H1 (cell line): ENCODE measurements at regions not wholly inside any gene's neighbourhood (a gene's known extent, or its start where the extent isn't known, plus 50 kb on each side); places are given as distances from the start of the nearest gene placed in this dataset.

Experiments
- CTCF ChIA-PET: fragments of 300-600 bp; sonication (Branson Sonifier 250); formaldehyde crosslinking; loops from one replicate; lab custom pipeline; 2021; ENCODE audit not compliant: partially characterized antibody; lab: Charles Lee
- POLR2A ChIA-PET: fragments of 300-600 bp; sonication (Branson Sonifier 250); formaldehyde crosslinking; loops from one replicate; lab custom pipeline; 2021; ENCODE audit warnings: inconsistent platforms; ENCODE audit not compliant: partially characterized antibody; lab: Charles Lee
- DNase-seq, 2 experiments: peaks; one replicate each; pipeline versions ENCODE4 v3.0.0 to v3.0.0-alpha.2; 2010 to 2022; ENCODE audit warnings: low spot score in 2 of 2, low read depth in 1 of 2, mixed read lengths in 1 of 2
- FAIRE-seq: peaks from 2 replicates; lab custom pipeline; 2011; peaks lifted over from hg19 to GRCh38; lab: Jason Lieb, UNC
- H2AFZ ChIP-seq: 2 replicates; pipeline ENCODE4 v1.8.1; 2012; ENCODE audit warnings: low read length, inconsistent platforms
- H2AK5ac ChIP-seq: 2 replicates; pipeline ENCODE4 v1.6.1; 2013; ENCODE audit warnings: low read depth, low read length
- H2BK120ac ChIP-seq: replicated peaks from 2 replicates; pipeline ENCODE3; 2013; ENCODE audit warnings: low read depth, low read length, inconsistent platforms
- H2BK12ac ChIP-seq: 2 replicates; pipeline ENCODE4 v1.6.1; 2013; ENCODE audit warnings: low read depth, low read length
- H2BK15ac ChIP-seq: 2 replicates; pipeline ENCODE4 v1.6.1; 2013; ENCODE audit warnings: low read length
- H2BK20ac ChIP-seq: 2 replicates; pipeline ENCODE4 v1.6.1; 2013; ENCODE audit warnings: low read length
- H2BK5ac ChIP-seq: 2 replicates; pipeline ENCODE4 v1.6.1; 2013; ENCODE audit warnings: low read depth, low read length
- H3K14ac ChIP-seq: 2 replicates; pipeline ENCODE4 v1.6.1; 2013; ENCODE audit warnings: inconsistent platforms; ENCODE audit not compliant: insufficient read length
- H3K18ac ChIP-seq: 2 replicates; pipeline ENCODE4 v1.6.1; 2013; ENCODE audit warnings: low read length; ENCODE audit errors: extremely low read depth
- H3K23ac ChIP-seq: 2 replicates; pipeline ENCODE4 v1.6.1; 2013; ENCODE audit warnings: inconsistent platforms; ENCODE audit not compliant: insufficient read length
- H3K23me2 ChIP-seq: 2 replicates; pipeline ENCODE4 v1.6.1; 2013; ENCODE audit warnings: low read depth, low read length
- H3K27ac ChIP-seq: 2 replicates; pipeline ENCODE4 v1.6.1; 2011; ENCODE audit warnings: low read depth, low read length, inconsistent platforms
- H3K27me3 ChIP-seq, 4 experiments: replicated peaks in 1 of 4; 1 replicate in 1 of 4; 2 replicates in 3 of 4; pipeline versions ENCODE4 v1.6.1 to v1.8.1; 2011 to 2013; ENCODE audit warnings: low read length in 3 of 4, mild to moderate bottlenecking in 3 of 4, inconsistent platforms in 2 of 4, mixed read lengths in 2 of 4, moderate library complexity in 1 of 4; ENCODE audit not compliant: control insufficient read depth in 3 of 4, insufficient read depth in 3 of 4; ENCODE audit errors: extremely low read depth in 1 of 4
- H3K36me3 ChIP-seq, 4 experiments: 2 replicates each; pipeline versions ENCODE4 v1.6.1 to v1.8.1; 2011 to 2013; ENCODE audit warnings: mild to moderate bottlenecking in 4 of 4, low read length in 3 of 4, moderate library complexity in 2 of 4, control low read depth in 1 of 4, inconsistent platforms in 1 of 4; ENCODE audit not compliant: insufficient read depth in 4 of 4, control insufficient read depth in 2 of 4
- H3K4ac ChIP-seq: replicated peaks from 2 replicates; pipeline ENCODE3; 2013; ENCODE audit warnings: low read length, low read depth, mixed read lengths, inconsistent platforms; ENCODE audit not compliant: insufficient read length
- H3K4me1 ChIP-seq, 4 experiments: replicated peaks in 1 of 4; 1 replicate in 1 of 4; 2 replicates in 3 of 4; pipeline versions ENCODE4 v1.6.1 to v1.8.1; 2011 to 2013; ENCODE audit warnings: low read length in 3 of 4, inconsistent platforms in 2 of 4, mixed read lengths in 1 of 4; ENCODE audit not compliant: insufficient read depth in 4 of 4, control insufficient read depth in 3 of 4
- H3K4me2 ChIP-seq, 2 experiments: 2 replicates each; pipeline versions ENCODE4 v1.6.1 to v1.8.1; 2011 to 2013; ENCODE audit warnings: low read depth in 2 of 2, low read length in 2 of 2, control low read depth in 1 of 2, inconsistent platforms in 1 of 2, mild to moderate bottlenecking in 1 of 2; ENCODE audit not compliant: insufficient read depth in 1 of 2
- H3K4me3 ChIP-seq, 4 experiments: fragments of 200-600, 300-600 bp in 1 of 4; sonication (generic), shearing (Covaris generic), sonication (Bioruptor Twin) in 1 of 4; 2 replicates each; pipeline versions ENCODE4 v1.5.1 to v1.8.1; 2011 to 2016; ENCODE audit warnings: low read length in 4 of 4, low read depth in 3 of 4, control low read depth in 2 of 4, inconsistent platforms in 2 of 4, mild to moderate bottlenecking in 2 of 4, mixed read lengths in 1 of 4, moderate library complexity in 1 of 4; ENCODE audit not compliant: insufficient read depth in 2 of 4; ENCODE audit errors: extremely low read depth in 1 of 4
- H3K56ac ChIP-seq: replicated peaks from 2 replicates; pipeline ENCODE3; 2013; ENCODE audit warnings: low read depth, mild to moderate bottlenecking, mixed read lengths, low read length, inconsistent platforms; ENCODE audit not compliant: insufficient read length
- H3K79me1 ChIP-seq: 2 replicates; pipeline ENCODE4 v1.6.1; 2013; ENCODE audit warnings: low read depth, low read length, control low read depth
- H3K79me2 ChIP-seq, 2 experiments: 2 replicates each; pipeline versions ENCODE4 v1.6.1 to v1.8.1; 2012 to 2013; ENCODE audit warnings: low read length in 2 of 2, mild to moderate bottlenecking in 2 of 2, inconsistent platforms in 1 of 2; ENCODE audit not compliant: insufficient read depth in 2 of 2, control insufficient read depth in 1 of 2
- H3K9ac ChIP-seq, 4 experiments: replicated peaks in 1 of 4; 1 replicate in 1 of 4; 2 replicates in 3 of 4; pipeline versions ENCODE4 v1.6.1 to v1.8.1; 2011 to 2013; ENCODE audit warnings: low read depth in 3 of 4, low read length in 3 of 4, control low read depth in 2 of 4, mild to moderate bottlenecking in 2 of 4, moderate library complexity in 2 of 4, inconsistent platforms in 1 of 4; ENCODE audit errors: extremely low read depth in 1 of 4
- H3K9me3 ChIP-seq, 2 experiments: 2 replicates each; pipeline versions ENCODE4 v1.6.1 to v1.8.1; 2012 to 2013; ENCODE audit warnings: mild to moderate bottlenecking in 2 of 2, moderate library complexity in 2 of 2, control low read depth in 1 of 2, inconsistent platforms in 1 of 2, low read depth in 1 of 2, low read length in 1 of 2, mixed read lengths in 1 of 2; ENCODE audit not compliant: insufficient read depth in 2 of 2
- H4K20me1 ChIP-seq, 2 experiments: replicated peaks in 1 of 2; 2 replicates each; pipeline versions ENCODE3 to v1.8.1; 2011 to 2013; ENCODE audit warnings: inconsistent platforms in 2 of 2, low read length in 2 of 2, mild to moderate bottlenecking in 1 of 2; ENCODE audit not compliant: insufficient read depth in 2 of 2, control insufficient read depth in 1 of 2
- H4K5ac ChIP-seq: 2 replicates; pipeline ENCODE4 v1.6.1; 2013; ENCODE audit warnings: low read length, low read depth, mixed read lengths, inconsistent platforms; ENCODE audit not compliant: insufficient read length
- H4K8ac ChIP-seq: 2 replicates; pipeline ENCODE4 v1.8.0; 2013; ENCODE audit warnings: mild to moderate bottlenecking, moderate library complexity, low read length, inconsistent platforms; ENCODE audit not compliant: insufficient read depth; ENCODE audit errors: extremely low read depth
- H4K91ac ChIP-seq: replicated peaks from 2 replicates; pipeline ENCODE3; 2013; ENCODE audit warnings: low read length, mixed read lengths, inconsistent platforms; ENCODE audit not compliant: insufficient read length
- CEBPB ChIP-seq: IDR thresholded peaks from 2 replicates; pipeline ENCODE4 v1.6.1; 2012; ENCODE audit warnings: low read depth, low read length
- CREB1 ChIP-seq: IDR thresholded peaks from 2 replicates; pipeline ENCODE4 v1.6.1; 2012; ENCODE audit warnings: inconsistent platforms
- CTBP2 ChIP-seq: IDR thresholded peaks from 2 replicates; pipeline ENCODE4 v1.7.0; 2011; ENCODE audit warnings: borderline replicate concordance, mild to moderate bottlenecking, moderate library complexity, mixed read lengths, low read length; ENCODE audit not compliant: insufficient read depth, insufficient read length
- KDM1A ChIP-seq: fragments of 200-600, 300-600 bp; sonication (generic); IDR thresholded peaks from 2 replicates; pipeline ENCODE4 v1.7.1; 2016; ENCODE audit warnings: mild to moderate bottlenecking, low read length, borderline replicate concordance
- KDM4A ChIP-seq: IDR thresholded peaks from one replicate; pipeline ENCODE4 v1.7.1; 2012; ENCODE audit warnings: low read depth, mild to moderate bottlenecking, moderate library complexity, low read length, inconsistent platforms; ENCODE audit not compliant: severe bottlenecking
- MAFK ChIP-seq: IDR thresholded peaks from 2 replicates; pipeline ENCODE4 v1.6.1; 2012; ENCODE audit warnings: low read depth, mild to moderate bottlenecking, improper control_type of control experiment, low read length
- MAX ChIP-seq: IDR thresholded peaks from 2 replicates; pipeline ENCODE4 v1.6.1; 2012; ENCODE audit warnings: inconsistent platforms
- NANOG ChIP-seq: IDR thresholded peaks from 2 replicates; pipeline ENCODE4 v1.6.1; 2011; ENCODE audit warnings: low read length, low read depth, mild to moderate bottlenecking, inconsistent platforms; ENCODE audit not compliant: insufficient read depth, poor library complexity, severe bottlenecking
- RBBP5 ChIP-seq: IDR thresholded peaks from 2 replicates; pipeline ENCODE4 v1.7.1; 2012; ENCODE audit warnings: low read depth, mild to moderate bottlenecking, inconsistent platforms, low read length, moderate library complexity, borderline replicate concordance
- RXRA ChIP-seq: IDR thresholded peaks from 2 replicates; pipeline ENCODE4 v1.6.1; 2011; ENCODE audit warnings: low read depth, mild to moderate bottlenecking, low read length, moderate library complexity; ENCODE audit not compliant: insufficient read depth
- SIN3A ChIP-seq, 2 experiments: IDR thresholded peaks in 1 of 2; conservative IDR thresholded peaks in 1 of 2; 2 replicates each; pipeline ENCODE4 v1.6.1; 2011 to 2012; ENCODE audit warnings: low read length in 2 of 2, improper control_type of control experiment in 1 of 2, low read depth in 1 of 2, mild to moderate bottlenecking in 1 of 2
- SP2 ChIP-seq: IDR thresholded peaks from 2 replicates; pipeline ENCODE4 v1.6.1; 2012; ENCODE audit warnings: mild to moderate bottlenecking, low read length, inconsistent platforms
- TBP ChIP-seq: IDR thresholded peaks from 2 replicates; pipeline ENCODE4 v1.6.1; 2011; ENCODE audit warnings: low read depth, low read length, improper control_type of control experiment
- TEAD4 ChIP-seq: IDR thresholded peaks from 2 replicates; pipeline ENCODE4 v1.6.1; 2012; ENCODE audit warnings: low read depth, low read length, inconsistent platforms, mixed read lengths
- ZNF274 ChIP-seq: IDR thresholded peaks from 2 replicates; pipeline ENCODE4 v1.7.0; 2012; ENCODE audit warnings: low read length, borderline replicate concordance; ENCODE audit errors: extremely low read depth
- WGBS, 2 experiments: shearing (Covaris generic) in 1 of 2; methylation state at CpG; one replicate each; pipeline versions ENCODE4 v1.1.6 to v1.1.7; 2013 to 2015; ENCODE audit warnings: low lambda C conversion rate in 2 of 2, mixed read lengths in 2 of 2, inconsistent platforms in 1 of 2, low coverage in 1 of 2, missing lambda C conversion rate in 1 of 2; ENCODE audit not compliant: insufficient replicate concordance in 2 of 2, insufficient coverage in 1 of 2, insufficient read length in 1 of 2; ENCODE audit errors: extremely low coverage in 1 of 2, missing lambda C conversion rate in 1 of 2; 5-methylcytosine and 5-hydroxymethylcytosine counted together

GRCh38 chr11:115691030-115691429, 186.8 kb upstream of the CADM1 start:
- Histone ChIP-seq H4K5ac (no peak overlapping the region), H2BK20ac (no peak overlapping the region), H3K4me2 (no peak overlapping the region), H2AK5ac (no peak overlapping the region), H3K4me3 (no peak overlapping the region), H2AFZ (no peak overlapping the region), H3K36me3 (no peaks in the 10 kb centered on the region), H3K9me3 (no peaks in the 10 kb centered on the region), H3K27me3 (peaks cover 0 to 2% (median 0%) of the 10 kb centered on the region in 4 experiments; a peak in 1 of 7 replicates), H4K8ac (no peak overlapping the region), H3K79me1 (no peaks in the 10 kb centered on the region), H3K56ac (no peak overlapping the region), H3K14ac (no peak overlapping the region), H2BK5ac (no peak overlapping the region), H4K20me1 (no peaks in the 10 kb centered on the region), H3K4me1 (peaks cover 0 to 2% (median under 1%) of the 10 kb centered on the region in 4 experiments; a peak in 2 of 7 replicates), H3K27ac (no peak overlapping the region), H3K18ac (no peak overlapping the region), H2BK12ac (no peak overlapping the region), H4K91ac (no peak overlapping the region), H2BK15ac (no peak overlapping the region), H3K9ac (no peak overlapping the region), H3K79me2 (no peaks in the 10 kb centered on the region), H3K4ac (no peak overlapping the region), H2BK120ac (no peak overlapping the region), H3K23me2 (no peaks in the 10 kb centered on the region; the same call in 1 of the 2 replicates), H3K23ac (no peak overlapping the region)
- ChIA-PET POLR2A (no interaction called here), CTCF (interaction anchor here (1.2 to 3.4 kb wide), 3 partner anchors 11 to 366 kb away, joined by 3 to 16 read pairs (median 5); no protein-coding TSS in a partner anchor)
- TF ChIP-seq RBBP5, result no peak
- TF ChIP-seq CREB1, result no peak
- no peak for TF ChIP-seq SP2
- no peak for TF ChIP-seq SIN3A (conservative IDR thresholded peaks at IDR 0.05 in 1 of 2, IDR thresholded peaks at IDR 0.05 in 1 of 2; ENCODE audit: low read depth in 1 of 2, low read length in 2 of 2)
- no peak for TF ChIP-seq TBP
- no peak for TF ChIP-seq MAFK
- no peak for TF ChIP-seq KDM4A
- TF ChIP-seq CTBP2, result no peak
- TF ChIP-seq MAX, result no peak
- TF ChIP-seq TEAD4, result no peak
- no peak for TF ChIP-seq KDM1A
- no peak for TF ChIP-seq ZNF274
- TF ChIP-seq CEBPB, result no peak
- TF ChIP-seq RXRA, result no peak
- no peak for TF ChIP-seq NANOG
- WGBS, 2 experiments, result 93% methylated on average over 3 of the region's 3 CpGs; no CpG with 5 or more reads in 1 of the 2 experiments
- no peak for DNase-seq
- FAIRE-seq, result no peak
